ENCODE measurements at regions not wholly inside any gene's neighbourhood (a gene's known extent, or its start where the extent isn't known, plus 50 kb on each side); places are given as distances from the start of the nearest gene placed in this dataset.

DNA sequence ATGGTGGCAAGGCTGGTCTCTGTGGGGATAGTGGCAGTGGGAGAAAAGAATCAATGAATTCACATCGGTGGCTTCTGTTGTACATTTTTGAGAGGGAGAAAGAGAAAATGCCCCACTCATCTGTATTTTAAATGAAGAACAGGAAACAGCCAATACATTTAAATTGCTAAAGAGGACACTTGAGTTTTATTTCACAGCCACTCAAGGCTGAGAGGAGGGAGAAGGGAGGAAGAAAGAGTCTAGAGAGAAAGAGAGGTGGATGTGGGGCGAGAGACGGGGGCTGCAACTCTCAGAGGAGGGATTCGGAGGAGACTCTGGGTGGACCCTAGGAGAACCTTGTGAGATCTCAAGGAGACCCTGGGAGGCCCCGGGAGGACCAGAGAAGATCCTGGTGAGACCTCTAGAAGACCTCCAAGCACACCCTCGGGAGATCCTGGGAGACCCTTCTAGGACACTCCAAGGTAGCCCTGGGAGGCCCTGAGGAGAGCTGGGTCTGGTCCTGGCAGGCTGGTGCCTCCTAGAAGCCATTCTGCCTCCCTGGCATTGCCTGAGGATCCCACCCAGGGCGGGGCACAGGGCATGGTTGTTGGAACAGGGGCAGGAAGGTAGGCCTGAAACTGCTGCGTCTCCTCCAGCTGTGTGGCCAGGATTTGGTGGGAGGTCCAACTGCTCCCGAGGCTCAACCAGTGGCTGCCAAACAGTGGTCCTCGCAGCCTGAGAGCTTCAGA, 91.0 kb upstream of the SHISAL1 start:
- DNase-seq (ENCODE audit: extremely low read depth, low read depth): no peak

- DNase-seq (ENCODE audit: extremely low read depth, low read depth): no peak
Measured at GRCh38 chr22:44403166-44403565, 90.4 kb upstream of the SHISAL1 start.

GRCh38 chr22:44402196-44403111, 89.7 kb upstream of the SHISAL1 start:
- no peak for DNase-seq (ENCODE audit: extremely low read depth, low read depth)

GRCh38 chr22:44401783-44402110, 89.0 kb upstream of the SHISAL1 start:
- DNase-seq (ENCODE audit: extremely low read depth, low read depth): no peak

DNA sequence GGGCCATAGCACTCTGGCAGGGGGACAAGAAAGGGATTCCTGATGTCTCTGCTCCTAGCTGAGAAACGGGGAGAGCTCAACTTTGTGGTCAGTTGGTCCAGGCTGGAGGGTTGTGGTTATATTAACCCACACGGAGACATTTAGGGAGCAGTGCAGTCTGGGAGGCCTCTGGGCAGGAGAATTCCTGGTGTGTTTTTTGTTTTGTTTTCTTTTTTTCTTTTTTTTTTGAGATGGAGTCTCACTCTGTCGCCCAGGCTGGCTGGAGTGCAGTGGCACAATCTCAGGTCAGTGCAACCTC, 88.0 kb upstream of the SHISAL1 start:
- no peak for DNase-seq (ENCODE audit: extremely low read depth, low read depth)

DNA sequence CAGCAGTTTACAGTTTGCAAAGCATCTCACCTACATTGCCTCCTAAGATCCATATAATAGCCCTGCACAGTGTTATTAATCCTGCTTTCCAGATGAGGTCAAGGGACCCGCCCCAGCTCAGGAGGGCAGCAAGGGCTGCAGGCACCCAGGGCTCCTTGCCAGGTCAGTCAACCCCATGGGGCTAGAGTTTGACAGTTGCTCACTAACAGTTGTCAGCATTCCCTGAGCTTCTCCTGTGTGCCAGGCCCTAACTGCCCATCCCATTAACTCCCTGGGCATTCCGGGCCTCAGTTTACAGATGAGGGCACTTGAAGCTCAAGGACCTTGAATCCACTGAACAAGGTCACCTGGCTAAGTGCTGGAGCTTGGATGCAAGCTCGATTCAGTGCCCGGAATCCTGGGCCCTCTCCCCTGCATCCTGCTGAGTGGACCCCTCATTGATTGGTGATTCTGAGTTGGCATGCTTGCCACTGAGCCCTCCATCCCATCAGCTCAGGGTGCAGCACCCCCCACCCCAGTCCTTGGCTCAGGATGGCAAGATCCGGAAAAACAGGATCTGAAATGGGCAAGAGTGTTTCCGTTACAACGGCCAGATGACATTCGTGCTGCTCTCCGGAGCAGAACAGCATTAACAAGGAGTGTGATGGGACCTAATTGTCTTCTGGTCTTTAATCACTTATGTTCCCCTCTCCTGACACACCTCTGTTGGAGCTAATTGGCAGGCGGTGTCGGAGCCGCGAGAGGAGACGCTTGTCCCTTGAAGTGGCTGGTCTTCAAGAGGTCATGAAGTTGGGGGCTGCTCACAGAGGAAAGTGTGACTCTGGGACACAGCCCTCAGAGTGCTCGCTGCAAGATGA, 87.4 kb upstream of the SHISAL1 start:
- no peak for DNase-seq (ENCODE audit: extremely low read depth, low read depth)

DNA sequence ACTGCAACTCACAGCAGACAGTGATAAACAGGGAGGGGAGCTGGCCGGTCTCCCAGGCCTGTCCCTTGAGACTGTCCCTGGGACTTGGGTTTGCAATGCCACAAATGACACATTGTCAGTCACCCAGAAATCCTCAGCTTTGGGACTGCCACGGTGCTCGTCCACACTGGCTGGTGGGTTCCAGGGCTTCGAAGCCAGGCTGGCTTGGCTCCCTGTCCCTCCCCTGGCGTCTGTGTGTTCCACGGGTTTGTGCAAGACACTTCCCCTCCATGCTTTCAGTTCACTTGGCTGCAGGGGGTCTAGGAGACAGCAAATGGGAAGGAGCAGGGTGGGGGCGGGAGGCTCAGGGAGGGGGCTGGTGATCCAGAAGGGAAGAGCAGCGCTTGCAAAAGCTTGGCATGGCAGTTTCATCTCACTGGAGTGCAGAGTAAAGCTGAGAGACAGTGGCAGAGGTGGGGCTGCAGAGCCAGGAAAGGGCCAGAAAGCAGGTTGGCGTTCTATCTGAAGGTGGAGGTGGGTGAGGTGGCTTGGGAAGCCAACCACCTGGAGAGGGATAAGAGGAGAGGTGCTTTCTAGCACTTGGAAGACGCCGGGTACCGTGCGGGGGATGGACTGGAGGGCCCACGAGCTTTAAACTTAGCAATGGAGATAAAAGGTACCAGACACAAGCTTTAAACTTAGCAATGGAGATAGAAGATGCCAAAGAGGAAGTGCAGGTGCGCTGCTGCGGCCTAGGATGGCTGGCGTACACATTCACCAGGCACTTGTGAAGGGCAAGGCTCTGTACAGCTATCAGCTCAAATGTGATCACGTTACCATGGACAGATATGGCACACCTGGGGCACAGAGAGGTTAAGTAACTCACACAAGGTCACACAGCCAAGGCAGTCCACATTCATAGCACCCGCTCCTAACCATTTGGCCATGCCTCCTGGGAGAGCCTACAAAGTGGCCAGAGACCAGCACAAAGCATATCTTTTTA, 86.4 kb upstream of the SHISAL1 start:
- DNase-seq (ENCODE audit: extremely low read depth, low read depth): no peak

DNA sequence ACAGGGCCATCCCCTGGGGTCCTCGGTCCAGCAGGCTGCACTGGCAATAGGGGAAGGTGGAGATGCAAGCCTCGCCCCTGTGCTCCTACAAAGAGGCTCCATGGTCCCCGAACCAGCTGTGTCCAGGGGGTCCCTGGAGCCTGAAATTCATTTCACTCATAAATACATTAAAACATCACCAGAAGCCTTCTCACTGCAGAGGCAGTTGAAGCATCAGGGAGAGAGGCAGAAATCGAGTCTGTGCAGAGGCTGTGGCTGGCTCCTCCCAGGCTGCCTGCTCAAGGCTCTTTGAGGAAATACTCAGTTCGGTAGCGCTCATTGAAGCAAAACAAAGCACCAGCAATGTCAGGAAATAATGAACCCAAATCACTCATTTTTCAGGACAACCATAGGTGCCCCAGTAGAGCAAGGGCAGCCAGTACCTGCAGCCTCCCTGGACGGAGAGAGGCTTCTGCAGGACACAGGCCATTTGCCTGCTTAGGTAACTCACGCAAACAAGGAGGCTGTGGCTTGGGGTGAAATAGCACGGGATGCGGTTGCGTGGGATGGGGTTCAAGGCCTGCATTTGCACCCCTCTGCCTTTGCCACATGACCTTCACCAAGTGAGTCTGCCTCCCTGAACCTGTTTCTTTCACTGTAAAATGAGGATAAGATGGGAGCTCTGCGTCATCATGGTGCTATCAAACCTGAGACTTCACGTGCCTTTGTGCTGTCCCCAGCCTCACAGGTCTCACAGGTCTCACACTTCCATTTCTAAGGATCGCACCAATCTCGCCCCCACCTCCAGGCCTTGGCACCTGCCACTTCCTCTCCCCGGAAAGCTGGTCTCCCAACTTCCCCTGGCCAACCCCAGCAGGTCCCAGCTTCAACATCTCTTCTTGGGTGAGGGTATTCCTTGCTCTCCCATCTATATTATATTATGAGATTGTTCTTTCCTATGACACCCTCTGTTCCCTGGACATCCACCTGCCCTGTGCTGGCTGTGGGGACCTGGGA, 84.3 kb upstream of the SHISAL1 start:
- DNase-seq (ENCODE audit: extremely low read depth, low read depth): no peak

- DNase-seq (ENCODE audit: extremely low read depth, low read depth): no peak
Measured at GRCh38 chr22:44396021-44396726, 83.4 kb upstream of the SHISAL1 start.

GRCh38 chr22:44395118-44396005, 82.6 kb upstream of the SHISAL1 start:
- DNase-seq (ENCODE audit: extremely low read depth, low read depth): no peak

- DNase-seq (ENCODE audit: extremely low read depth, low read depth): no peak
Measured at GRCh38 chr22:44394246-44395117, 81.7 kb upstream of the SHISAL1 start.

GRCh38 chr22:44393066-44393465, 80.3 kb upstream of the SHISAL1 start:
- DNase-seq (ENCODE audit: extremely low read depth, low read depth): no peak

GRCh38 chr22:44392446-44392921, 79.7 kb upstream of the SHISAL1 start:
- no peak for DNase-seq (ENCODE audit: extremely low read depth, low read depth)

DNA sequence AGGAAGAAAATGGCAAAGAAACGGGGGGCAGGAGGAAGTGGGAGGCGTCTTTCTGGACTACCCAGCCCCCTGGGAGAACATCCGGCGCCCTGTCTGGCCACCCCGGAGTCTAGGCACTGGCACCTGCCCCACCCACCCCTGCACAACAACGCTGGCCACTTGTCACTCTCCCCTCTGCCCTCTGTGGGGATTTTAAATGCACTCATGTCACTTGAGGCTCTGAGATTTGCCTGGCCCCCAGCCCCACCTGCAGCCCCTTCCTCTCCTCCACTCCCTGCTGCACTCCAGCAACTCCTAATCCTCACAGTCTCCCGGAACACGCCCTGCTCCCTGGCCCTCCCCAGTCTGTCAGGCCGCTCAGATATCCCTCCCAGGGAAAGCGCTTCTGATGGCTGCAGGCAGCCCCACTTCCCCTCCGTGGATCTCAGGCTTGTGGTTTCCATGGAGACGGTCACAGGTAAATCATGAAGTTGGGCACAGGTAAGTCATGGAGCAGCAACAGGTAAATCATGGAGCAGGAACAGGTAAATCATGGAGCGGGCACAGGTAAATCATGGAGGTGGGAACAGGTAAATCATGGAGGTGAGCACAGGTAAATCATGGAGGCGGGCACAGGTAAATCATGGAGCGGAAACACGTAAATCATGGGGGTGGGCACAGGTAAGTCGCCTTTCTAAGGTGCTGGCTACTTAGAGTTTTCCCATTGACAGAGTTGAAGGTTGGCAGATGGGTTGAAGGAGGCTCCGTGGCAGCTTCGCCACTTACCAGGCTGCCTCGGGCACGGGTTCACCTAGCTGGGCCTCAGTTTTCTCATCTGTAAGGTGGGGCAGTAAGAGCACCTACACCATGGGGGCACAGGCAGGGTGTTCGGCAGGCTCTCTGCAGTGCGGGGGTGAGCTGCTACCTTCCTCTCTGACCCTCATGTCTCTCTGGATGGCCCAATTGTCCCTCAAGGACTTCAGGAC, 79.0 kb upstream of the SHISAL1 start:
- no peak for DNase-seq (ENCODE audit: extremely low read depth, low read depth)

DNA sequence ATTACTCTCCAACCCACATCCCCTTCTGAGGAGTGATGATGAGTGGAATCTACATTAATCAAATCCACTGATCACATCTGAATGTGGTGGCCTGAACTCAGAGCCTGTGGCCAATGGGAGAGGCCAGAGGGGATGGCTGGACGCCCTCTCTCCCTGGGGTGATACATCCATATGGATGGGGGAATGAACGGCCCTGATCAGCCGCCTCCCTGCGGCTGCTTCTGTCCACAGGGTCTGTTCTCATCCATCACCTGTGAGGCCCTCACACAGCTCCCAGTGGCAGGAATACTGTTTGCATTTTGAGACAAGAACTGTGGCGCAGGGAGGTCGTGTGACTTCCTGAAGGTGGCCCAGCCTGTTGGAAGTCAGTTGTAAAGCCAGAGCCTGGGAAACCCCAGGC, 78.3 kb upstream of the SHISAL1 start:
- DNase-seq (ENCODE audit: extremely low read depth, low read depth): no peak
